ENCODE measurements at regions not wholly inside any gene's neighbourhood (a gene's known extent, or its start where the extent isn't known, plus 50 kb on each side); places are given as distances from the start of the nearest gene placed in this dataset.

GRCh38 chr2:235320326-235320725 is 173.5 kb upstream of the AGAP1 start:
- H3K4me3 ChIP-seq (ENCODE audit: low read depth, low read length) = no peak overlapping the region
- no peak for TF ChIP-seq CTCF (IDR thresholded peaks at IDR 0.05; ENCODE audit: borderline replicate concordance, insufficient read depth, low read depth, low read length)

GRCh38 chr2:235324324-235324723 is 169.5 kb upstream of the AGAP1 start:
- TF ChIP-seq CTCF (IDR thresholded peaks at IDR 0.05; ENCODE audit: borderline replicate concordance, insufficient read depth, low read depth, low read length) = no peak

GRCh38 chr2:235325151-235325550 is 168.7 kb upstream of the AGAP1 start:
- no peak for TF ChIP-seq CTCF (IDR thresholded peaks at IDR 0.05; ENCODE audit: borderline replicate concordance, insufficient read depth, low read depth, low read length)
- no peak overlapping the region for H3K4me3 ChIP-seq (ENCODE audit: low read depth, low read length)

More at GRCh38 chr2:235324324-235324723, 169.5 kb upstream of the AGAP1 start:
- no peak overlapping the region for H3K4me3 ChIP-seq (ENCODE audit: low read depth, low read length)

- TF ChIP-seq CTCF (IDR thresholded peaks at IDR 0.05; ENCODE audit: borderline replicate concordance, insufficient read depth, low read depth, low read length) = no peak
These were observed 164.9 kb upstream of the AGAP1 start for GRCh38 chr2:235328991-235329390.

GRCh38 chr2:235330775-235331451 is 162.9 kb upstream of the AGAP1 start:
- H3K4me3 ChIP-seq (ENCODE audit: low read depth, low read length) = no peak overlapping the region
- no peak for TF ChIP-seq CTCF (IDR thresholded peaks at IDR 0.05; ENCODE audit: borderline replicate concordance, insufficient read depth, low read depth, low read length)

More at GRCh38 chr2:235328991-235329390, 164.9 kb upstream of the AGAP1 start:
- H3K4me3 ChIP-seq (ENCODE audit: low read depth, low read length) = no peak overlapping the region

- no peak for TF ChIP-seq CTCF (IDR thresholded peaks at IDR 0.05; ENCODE audit: borderline replicate concordance, insufficient read depth, low read depth, low read length)
- H3K4me3 ChIP-seq (ENCODE audit: low read depth, low read length) = no peak overlapping the region
These were observed 161.5 kb upstream of the AGAP1 start for GRCh38 chr2:235332240-235332890.

- no peak for TF ChIP-seq CTCF (IDR thresholded peaks at IDR 0.05; ENCODE audit: borderline replicate concordance, insufficient read depth, low read depth, low read length)
- no peak overlapping the region for H3K4me3 ChIP-seq (ENCODE audit: low read depth, low read length)
These were observed 160.8 kb upstream of the AGAP1 start for GRCh38 chr2:235333076-235333475.
